Mucosa of descending colon (tissue), 3 donors: ENCODE measurements at regions not wholly inside any gene's neighbourhood (a gene's known extent, or its start where the extent isn't known, plus 50 kb on each side); places are given as distances from the start of the nearest gene placed in this dataset.

Source experiments
- ATAC-seq: fragments of 200-7000 bp; cut with Tn5 transposase; one replicate; pipeline ENCODE4 v1.9.1; 2020; ENCODE audit warnings: mild to moderate bottlenecking, moderate library complexity
- DNase-seq, 3 donors: peaks; one replicate each; pipeline ENCODE4 v3.0.0-alpha.2; 2020
- H3K36me3 ChIP-seq: fragments of 200-600 bp; one replicate; pipeline ENCODE4 v1.8.0; 2021; ENCODE audit warnings: low read depth, mild to moderate bottlenecking
- H3K4me1 ChIP-seq: fragments of 200-600 bp; one replicate; pipeline ENCODE4 v1.8.0; 2021; ENCODE audit warnings: low read depth, mild to moderate bottlenecking
- H3K4me3 ChIP-seq: fragments of 200-600 bp; one replicate; pipeline ENCODE4 v1.8.0; 2021; ENCODE audit warnings: mild to moderate bottlenecking
- H3K9me3 ChIP-seq: fragments of 200-600 bp; one replicate; pipeline ENCODE4 v1.8.0; 2021; ENCODE audit warnings: mild to moderate bottlenecking
- intact Hi-C, 2 donors: fragments of 100-400 bp; cut with DNase I in 1 of 2; cut with micrococcal nuclease in 1 of 2; formaldehyde crosslinking; loops; one replicate each; pipeline versions ENCODE4 v1.11.0 to v1.11.1; 2022; cut with DNase I, micrococcal nuclease
- TF ChIP-seq, protein P1 (sequence below): fragments of 200-600 bp; IDR thresholded peaks from one replicate; pipeline ENCODE4 v1.8.0; 2022; ENCODE audit warnings: antibody characterized with exemption, mild to moderate bottlenecking
- donor health status: DM: no; HTN: no; CAD: no; lungs with moderate emphysema.
- donor health status: DM: no; HTN: no; CAD: no.
- donor health status: DM: no; HTN: yes; CAD: no.

DNA sequence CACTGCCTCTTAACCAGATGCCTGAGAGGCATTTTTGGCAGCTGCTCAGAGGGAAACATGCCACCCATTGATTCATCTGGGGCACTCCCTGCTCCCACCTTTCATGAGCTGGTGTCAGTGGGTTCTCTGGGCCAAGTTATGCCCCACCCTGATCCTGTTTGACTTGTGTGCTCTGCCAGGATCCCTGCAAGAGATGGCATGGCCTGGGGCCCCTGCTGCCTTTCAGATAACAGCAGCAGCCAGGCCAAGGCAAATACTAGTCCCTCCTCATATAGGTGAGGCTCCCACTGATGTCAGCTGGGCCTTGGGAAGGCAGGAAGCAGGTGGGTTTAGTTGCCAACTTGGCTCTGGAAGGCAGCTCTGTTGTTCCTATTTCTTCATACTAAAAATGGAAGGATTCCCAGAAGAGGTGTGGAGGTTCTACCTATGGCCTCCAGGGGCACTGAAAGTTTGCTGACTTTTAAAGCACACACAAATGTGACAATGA is 192.9 kb upstream of the RBPJ start:
- Histone ChIP-seq H3K4me3 (no peak overlapping the region), H3K4me1 (no peaks in the 10 kb centered on the region), H3K9me3 (no peaks in the 10 kb centered on the region), H3K36me3 (no peaks in the 10 kb centered on the region)
- DNase-seq (no peak), ATAC-seq (peak; percentile 76)
- TF ChIP-seq, protein P1, sequence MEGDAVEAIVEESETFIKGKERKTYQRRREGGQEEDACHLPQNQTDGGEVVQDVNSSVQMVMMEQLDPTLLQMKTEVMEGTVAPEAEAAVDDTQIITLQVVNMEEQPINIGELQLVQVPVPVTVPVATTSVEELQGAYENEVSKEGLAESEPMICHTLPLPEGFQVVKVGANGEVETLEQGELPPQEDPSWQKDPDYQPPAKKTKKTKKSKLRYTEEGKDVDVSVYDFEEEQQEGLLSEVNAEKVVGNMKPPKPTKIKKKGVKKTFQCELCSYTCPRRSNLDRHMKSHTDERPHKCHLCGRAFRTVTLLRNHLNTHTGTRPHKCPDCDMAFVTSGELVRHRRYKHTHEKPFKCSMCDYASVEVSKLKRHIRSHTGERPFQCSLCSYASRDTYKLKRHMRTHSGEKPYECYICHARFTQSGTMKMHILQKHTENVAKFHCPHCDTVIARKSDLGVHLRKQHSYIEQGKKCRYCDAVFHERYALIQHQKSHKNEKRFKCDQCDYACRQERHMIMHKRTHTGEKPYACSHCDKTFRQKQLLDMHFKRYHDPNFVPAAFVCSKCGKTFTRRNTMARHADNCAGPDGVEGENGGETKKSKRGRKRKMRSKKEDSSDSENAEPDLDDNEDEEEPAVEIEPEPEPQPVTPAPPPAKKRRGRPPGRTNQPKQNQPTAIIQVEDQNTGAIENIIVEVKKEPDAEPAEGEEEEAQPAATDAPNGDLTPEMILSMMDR = no peak
- intact Hi-C loops = no loop called here

DNA sequence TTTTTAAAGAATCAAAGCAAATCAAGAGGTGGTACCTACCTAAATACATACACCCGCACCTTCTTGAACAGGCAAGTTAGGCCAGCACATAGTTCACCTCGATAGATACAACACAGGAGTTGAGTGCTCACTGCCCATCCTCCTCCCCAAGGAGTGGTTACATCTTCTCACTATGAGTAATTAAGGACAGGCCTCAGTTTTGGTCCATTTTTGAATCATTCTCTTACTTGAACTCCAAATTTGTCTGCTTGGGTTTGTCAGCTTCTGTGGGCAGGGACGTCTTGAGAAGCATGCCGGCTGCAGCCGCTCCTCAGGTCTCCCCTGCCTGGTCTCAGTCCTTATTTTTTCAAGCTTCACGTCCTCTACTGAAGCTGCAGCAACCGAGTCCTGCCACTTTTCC is 190.6 kb upstream of the RBPJ start:
- ATAC-seq (no peak), DNase-seq (no peak)
- Histone ChIP-seq H3K4me3 (no peak overlapping the region), H3K4me1 (no peaks in the 10 kb centered on the region), H3K36me3 (no peaks in the 10 kb centered on the region), H3K9me3 (no peaks in the 10 kb centered on the region)
- TF ChIP-seq, protein P1 = no peak
- intact Hi-C loops = no loop called here

GRCh38 chr4:26130841-26131432 is 189.9 kb upstream of the RBPJ start:
- ATAC-seq (no peak), DNase-seq (no peak)
- Histone ChIP-seq H3K4me1 (peaks cover 6% of the 10 kb centered on the region), H3K9me3 (no peaks in the 10 kb centered on the region), H3K4me3 (no peak overlapping the region), H3K36me3 (no peaks in the 10 kb centered on the region)
- TF ChIP-seq, protein P1 = no peak
- intact Hi-C loops = no loop called here

GRCh38 chr4:26131711-26132110 is 189.1 kb upstream of the RBPJ start:
- no peak for DNase-seq
- ATAC-seq = no peak
- H3K9me3 ChIP-seq = no peaks in the 10 kb centered on the region
- intact Hi-C loops = no loop called here
- peaks cover 6% of the 10 kb centered on the region for H3K4me1 ChIP-seq
- TF ChIP-seq, protein P1 = no peak
- H3K4me3 ChIP-seq = no peak overlapping the region
- H3K36me3 ChIP-seq = no peaks in the 10 kb centered on the region

DNA sequence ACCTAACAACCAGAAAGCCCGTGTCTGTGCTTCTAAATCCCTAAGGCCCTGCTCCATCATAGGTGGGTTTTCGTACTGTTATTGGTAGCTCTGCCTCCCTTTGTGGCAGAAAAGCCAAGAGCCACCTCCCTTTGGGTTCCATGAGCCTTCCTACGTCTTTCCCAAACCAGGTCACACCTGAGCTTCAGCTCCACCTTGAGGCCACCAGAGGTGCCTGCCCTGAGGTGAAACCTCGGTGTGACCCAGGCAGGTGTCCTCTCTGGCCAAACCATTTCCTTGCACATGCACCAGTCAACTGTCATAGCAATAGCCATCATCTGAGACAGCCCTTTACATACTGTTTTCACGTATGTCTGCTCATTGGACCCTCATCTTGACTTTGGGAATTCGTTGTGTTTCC is 188.0 kb upstream of the RBPJ start:
- DNase-seq (no peak), ATAC-seq (peak; percentile 11)
- Histone ChIP-seq H3K4me3 (no peak overlapping the region), H3K36me3 (no peaks in the 10 kb centered on the region), H3K4me1 (peaks cover 6% of the 10 kb centered on the region), H3K9me3 (no peaks in the 10 kb centered on the region)
- TF ChIP-seq, protein P1 = no peak
- intact Hi-C loops = no loop called here

DNA sequence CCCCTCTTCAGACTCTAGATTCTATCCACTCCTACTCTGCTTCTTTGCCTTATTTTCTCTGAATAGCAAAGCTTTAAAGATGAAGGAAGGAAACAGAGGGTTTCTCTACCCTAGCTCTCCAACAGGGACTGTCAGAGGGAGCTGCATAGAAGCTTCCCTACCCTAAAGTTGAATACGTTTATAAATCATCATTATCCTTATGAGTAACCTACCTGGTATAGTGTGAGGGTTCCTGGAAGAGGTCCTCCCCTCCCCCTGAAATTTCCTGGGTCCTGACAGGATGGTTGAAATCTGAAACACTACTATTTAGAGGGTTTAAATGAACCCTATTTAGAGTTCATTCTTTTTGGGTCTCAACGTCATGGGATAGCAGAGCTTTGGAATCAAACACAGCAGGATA is 187.0 kb upstream of the RBPJ start:
- Histone ChIP-seq H3K4me3 (no peak overlapping the region), H3K9me3 (no peaks in the 10 kb centered on the region), H3K36me3 (no peaks in the 10 kb centered on the region), H3K4me1 (peaks cover 6% of the 10 kb centered on the region)
- intact Hi-C loops = no loop called here
- DNase-seq (no peak), ATAC-seq (no peak)
- TF ChIP-seq, protein P1 = no peak
